BLaER1 treated with 17β-estradiol and CSF1 and Interleukin-3, amounts not matched to agents 10 nM and 100 nM (cell line): ENCODE measurements at regions not wholly inside any gene's neighbourhood (a gene's known extent, or its start where the extent isn't known, plus 50 kb on each side); places are given as distances from the start of the nearest gene placed in this dataset.
A peak's percentile ranks its signal among the peaks of the same experiment; 100 is the strongest.

Source experiments
- H3K27ac ChIP-seq, 11 experiments: shearing (Covaris generic); formaldehyde crosslinking; 2 replicates each; pipeline ENCODE4 v1.8.1; 2022
- H3K27me3 ChIP-seq, 11 experiments: shearing (Covaris generic); formaldehyde crosslinking; 2 replicates each; pipeline ENCODE4 v1.8.1; 2022
- H3K36me3 ChIP-seq, 11 experiments: shearing (Covaris generic); formaldehyde crosslinking; 2 replicates each; pipeline ENCODE4 v1.8.1; 2022
- H3K4me1 ChIP-seq, 10 experiments: shearing (Covaris generic); formaldehyde crosslinking; 2 replicates each; pipeline ENCODE4 v1.8.1; 2022
- H3K4me2 ChIP-seq, 11 experiments: shearing (Covaris generic); formaldehyde crosslinking; 2 replicates each; pipeline ENCODE4 v1.8.1; 2022
- H3K4me3 ChIP-seq, 10 experiments: shearing (Covaris generic); formaldehyde crosslinking; 2 replicates each; pipeline ENCODE4 v1.8.1; 2022
- H3K9ac ChIP-seq, 11 experiments: shearing (Covaris generic); formaldehyde crosslinking; 2 replicates each; pipeline ENCODE4 v1.8.1; 2022
- H3K9me3 ChIP-seq, 11 experiments: shearing (Covaris generic); formaldehyde crosslinking; replicated peaks in 1 of 11; 2 replicates each; pipeline ENCODE4 v1.8.1; 2022
- H4K20me1 ChIP-seq, 11 experiments: shearing (Covaris generic); formaldehyde crosslinking; 2 replicates each; pipeline ENCODE4 v1.8.1; 2022
- Cebpa-rat ChIP-seq, 11 experiments: shearing (Covaris generic); IDR thresholded peaks; 2 replicates each; pipeline ENCODE4 v1.8.1; 2022

DNA sequence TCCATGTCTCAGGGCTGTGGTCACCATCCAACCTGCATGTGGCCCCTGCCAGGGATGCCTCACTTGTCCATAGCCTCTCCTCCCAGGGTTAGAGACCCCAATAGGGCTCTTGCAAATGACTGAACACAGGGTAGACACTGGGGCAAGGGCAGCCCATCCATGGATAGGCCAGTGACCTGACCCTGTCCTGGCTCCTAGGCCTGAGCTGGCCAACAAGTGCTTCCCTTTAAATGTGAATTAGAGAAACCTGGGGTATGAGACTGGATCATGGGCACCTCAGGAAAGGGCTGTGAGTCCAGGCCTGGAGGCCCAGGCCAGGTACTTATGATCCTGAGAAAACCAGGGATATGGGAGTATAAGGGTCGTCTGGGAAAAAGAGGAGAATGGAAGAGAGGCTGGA, 64.5 kb downstream of the COPS8 start:
- Histone ChIP-seq H3K36me3 (peaks cover 0 to 18% (median 0%) of the 10 kb centered on the region in 11 experiments; a peak in 2 of 22 replicates), H3K27me3 (no peaks in the 10 kb centered on the region), H3K4me3 (no peak overlapping the region), H4K20me1 (0 out of 22 replicates have a peak, but pooled peaks cover 0 to 2% (median 0%) of the 10 kb centered on the region in 11 experiments), H3K9ac (no peak overlapping the region), H3K9me3 (peaks cover 25 to 34% (median 31%) of the 10 kb centered on the region in 11 experiments), H3K4me2 (peak overlapping the region in 6 of 11 experiments; percentile 2 to 66 (median 42); a peak in 7 of 22 replicates), H3K4me1 (peaks cover 25 to 37% (median 29%) of the 10 kb centered on the region in 10 experiments), H3K27ac (peak overlapping the region in 4 of 11 experiments; percentile 3 to 33 (median 16); a peak in 3 of 22 replicates)
- no peak for TF ChIP-seq Cebpa-rat (IDR thresholded peaks at IDR 0.05)

GRCh38 chr2:237150831-237151375, 65.2 kb downstream of the COPS8 start:
- Histone ChIP-seq H3K27ac (no peak overlapping the region), H3K9me3 (peaks cover 23 to 28% (median 26%) of the 10 kb centered on the region in 11 experiments)
- no peak for TF ChIP-seq Cebpa-rat (IDR thresholded peaks at IDR 0.05)

DNA sequence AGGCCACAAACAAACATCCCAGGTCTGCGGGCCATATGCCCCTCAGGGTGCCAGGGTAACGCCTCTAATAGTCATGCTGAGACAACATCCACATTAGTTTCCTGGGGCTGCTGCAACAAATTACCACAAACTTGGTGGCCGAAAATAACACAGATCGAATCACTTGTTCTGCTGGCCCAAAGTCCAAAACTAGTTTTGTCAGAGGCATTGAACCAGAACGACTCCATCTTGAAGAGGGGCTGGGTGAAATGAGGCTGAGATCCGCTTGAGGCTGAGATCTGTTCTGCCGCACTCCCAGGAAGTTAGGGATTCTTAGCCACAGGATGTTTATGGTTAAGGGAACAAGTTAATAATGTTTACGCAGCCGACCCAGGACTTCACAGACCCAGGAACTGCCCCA, 66.7 kb downstream of the COPS8 start:
- Histone ChIP-seq H3K27ac (no peak overlapping the region), H3K4me1 (peaks cover 45 to 58% (median 50%) of the 10 kb centered on the region in 10 experiments), H3K27me3 (peaks cover 0 to 8% (median 0%) of the 10 kb centered on the region in 11 experiments; a peak in 1 of 22 replicates), H3K9ac (no peak overlapping the region), H3K4me3 (no peak overlapping the region), H3K9me3 (peaks cover 8 to 13% (median 12%) of the 10 kb centered on the region in 11 experiments; a peak in 21 of 22 replicates), H3K36me3 (peaks cover 0 to under 1% (median 0%) of the 10 kb centered on the region in 11 experiments; a peak in 1 of 22 replicates), H3K4me2 (no peak overlapping the region), H4K20me1 (0 out of 22 replicates have a peak, but pooled peaks cover 0 to 4% (median 0%) of the 10 kb centered on the region in 11 experiments)
- TF ChIP-seq Cebpa-rat (IDR thresholded peaks at IDR 0.05), result no peak

More at GRCh38 chr2:237150831-237151375, 65.2 kb downstream of the COPS8 start:
- Histone ChIP-seq H3K27me3 (no peaks in the 10 kb centered on the region), H3K9ac (no peak overlapping the region), H3K36me3 (peaks cover 0 to 15% (median 0%) of the 10 kb centered on the region in 11 experiments; a peak in 2 of 22 replicates), H3K4me1 (peaks cover 32 to 44% (median 36%) of the 10 kb centered on the region in 10 experiments), H3K4me2 (no peak overlapping the region), H4K20me1 (0 out of 22 replicates have a peak, but pooled peaks cover 0 to 4% (median 0%) of the 10 kb centered on the region in 11 experiments), H3K4me3 (no peak overlapping the region)

DNA sequence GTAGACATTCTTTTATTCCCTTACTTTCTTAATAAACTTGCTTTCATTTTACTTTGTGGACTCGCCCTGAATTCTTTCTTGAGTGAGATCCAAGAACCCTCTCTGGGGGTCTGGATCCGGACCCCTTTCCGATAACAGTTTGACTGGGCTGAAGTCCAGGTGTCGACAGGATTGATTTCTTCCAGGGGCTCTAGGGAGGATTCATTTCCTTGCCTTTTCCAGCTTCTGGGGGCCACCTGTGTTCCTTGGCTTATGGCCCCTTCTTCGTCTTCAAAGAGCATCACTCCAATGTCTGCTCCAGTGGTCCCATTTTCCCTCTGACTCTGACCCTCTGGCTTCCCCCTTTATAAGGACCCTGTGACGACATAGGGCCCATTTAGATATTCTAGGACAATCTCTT, 67.5 kb downstream of the COPS8 start:
- TF ChIP-seq Cebpa-rat (IDR thresholded peaks at IDR 0.05), result no peak
- Histone ChIP-seq H3K36me3 (no peaks in the 10 kb centered on the region), H4K20me1 (0 out of 22 replicates have a peak, but pooled peaks cover 0 to 4% (median 0%) of the 10 kb centered on the region in 11 experiments), H3K27me3 (peaks cover 0 to 8% (median 0%) of the 10 kb centered on the region in 11 experiments; a peak in 1 of 22 replicates), H3K4me1 (peaks cover 44 to 56% (median 47%) of the 10 kb centered on the region in 10 experiments), H3K9ac (no peak overlapping the region), H3K9me3 (peaks cover under 1 to 5% (median 4%) of the 10 kb centered on the region in 11 experiments; a peak in 18 of 22 replicates), H3K4me2 (no peak overlapping the region), H3K27ac (no peak overlapping the region), H3K4me3 (no peak overlapping the region)

DNA sequence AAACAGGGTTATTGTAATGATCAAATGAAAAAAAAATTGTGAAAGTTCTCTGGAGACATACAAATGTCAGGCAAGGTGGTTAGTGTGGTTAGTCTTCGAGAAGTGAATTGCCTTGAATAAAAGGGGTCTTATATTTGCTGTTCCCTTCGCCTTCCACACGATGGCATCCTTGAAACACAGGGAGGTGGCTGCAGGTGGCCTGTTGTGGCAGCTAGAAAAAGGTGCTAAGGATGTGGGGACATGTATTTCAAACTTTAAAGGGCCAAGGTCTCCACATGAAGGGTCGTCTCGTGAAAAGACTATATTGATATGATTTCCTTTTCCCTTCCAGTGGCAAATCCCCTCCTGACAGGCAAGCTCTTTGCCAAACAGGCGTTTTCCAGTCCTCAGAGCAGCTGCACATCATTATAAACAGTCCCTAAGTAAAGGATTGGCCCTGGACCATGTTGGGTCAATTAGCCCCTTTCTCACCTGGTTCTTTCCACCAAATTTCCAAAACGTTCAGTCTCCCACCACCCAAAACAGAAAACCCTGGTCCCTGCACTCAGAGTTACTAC, 68.5 kb downstream of the COPS8 start:
- H3K9me3 ChIP-seq, result no peaks in the 10 kb centered on the region
- no peaks in the 10 kb centered on the region for H3K36me3 ChIP-seq
- H4K20me1 ChIP-seq, result 0 out of 22 replicates have a peak, but pooled peaks cover 0 to 4% (median 0%) of the 10 kb centered on the region in 11 experiments
- H3K9ac ChIP-seq, result no peak overlapping the region
- peaks cover 0 to 8% (median 0%) of the 10 kb centered on the region in 11 experiments; a peak in 1 of 22 replicates for H3K27me3 ChIP-seq
- H3K4me3 ChIP-seq, result no peak overlapping the region
- no peak overlapping the region for H3K27ac ChIP-seq
- H3K4me1 ChIP-seq, result peaks cover 39 to 52% (median 42%) of the 10 kb centered on the region in 10 experiments
- no peak overlapping the region; a peak in 1 of 22 replicates for H3K4me2 ChIP-seq
- no peak for TF ChIP-seq Cebpa-rat (IDR thresholded peaks at IDR 0.05)

GRCh38 chr2:237154884-237155851, 69.5 kb downstream of the COPS8 start:
- no peak for TF ChIP-seq Cebpa-rat (IDR thresholded peaks at IDR 0.05)
- Histone ChIP-seq H3K27me3 (peaks cover 0 to 8% (median 0%) of the 10 kb centered on the region in 11 experiments; a peak in 1 of 22 replicates), H3K4me1 (peaks cover 37 to 52% (median 43%) of the 10 kb centered on the region in 10 experiments), H3K9ac (peak overlapping the region in 2 of 11 experiments; percentile 8 to 40; a peak in 2 of 22 replicates), H3K4me2 (peak overlapping the region; percentile 53 to 92 (median 80)), H3K27ac (peak overlapping the region in 4 of 11 experiments; percentile 36 to 57 (median 37); a peak in 6 of 22 replicates), H3K9me3 (no peaks in the 10 kb centered on the region), H4K20me1 (0 out of 22 replicates have a peak, but pooled peaks cover 0 to 4% (median 0%) of the 10 kb centered on the region in 11 experiments), H3K4me3 (no peak overlapping the region), H3K36me3 (no peaks in the 10 kb centered on the region)

GRCh38 chr2:237156031-237156856, 70.6 kb downstream of the COPS8 start:
- peak overlapping the region in 8 of 11 experiments; percentile 3 to 40 (median 24); a peak in 11 of 22 replicates for H3K9ac ChIP-seq
- H3K27ac ChIP-seq, result peak overlapping the region in 8 of 11 experiments; percentile 13 to 57 (median 42); a peak in 10 of 22 replicates
- no peaks in the 10 kb centered on the region for H3K9me3 ChIP-seq
- H3K4me3 ChIP-seq, result no peak overlapping the region
- H3K4me2 ChIP-seq, result peak overlapping the region; percentile 53 to 92 (median 80)
- 0 out of 22 replicates have a peak, but pooled peaks cover 0 to 4% (median 0%) of the 10 kb centered on the region in 11 experiments for H4K20me1 ChIP-seq
- TF ChIP-seq Cebpa-rat (IDR thresholded peaks at IDR 0.05), result no peak
- peaks cover 0 to 8% (median 0%) of the 10 kb centered on the region in 11 experiments; a peak in 1 of 22 replicates for H3K27me3 ChIP-seq
- no peaks in the 10 kb centered on the region for H3K36me3 ChIP-seq
- H3K4me1 ChIP-seq, result peaks cover 36 to 55% (median 47%) of the 10 kb centered on the region in 10 experiments
